NCI-H1694 treated with DMSO at 0.1 percent for 48 hours (cell line): ENCODE measurements at regions not wholly inside any gene's neighbourhood (a gene's known extent, or its start where the extent isn't known, plus 50 kb on each side); places are given as distances from the start of the nearest gene placed in this dataset.
"Not testable (repeated sequence)": the region's sequence is repeated elsewhere in the genome, so short reads cannot be mapped to it uniquely, and the experiment has no call there.

Experiments used
- DNase-seq: peaks from one replicate; lab custom pipeline; 2025; lab: John Stamatoyannopoulos, UW

GRCh38 chr13:111501596-111502535, 181.4 kb downstream of the TEX29 start:
- not testable (repeated sequence) for DNase-seq

DNA sequence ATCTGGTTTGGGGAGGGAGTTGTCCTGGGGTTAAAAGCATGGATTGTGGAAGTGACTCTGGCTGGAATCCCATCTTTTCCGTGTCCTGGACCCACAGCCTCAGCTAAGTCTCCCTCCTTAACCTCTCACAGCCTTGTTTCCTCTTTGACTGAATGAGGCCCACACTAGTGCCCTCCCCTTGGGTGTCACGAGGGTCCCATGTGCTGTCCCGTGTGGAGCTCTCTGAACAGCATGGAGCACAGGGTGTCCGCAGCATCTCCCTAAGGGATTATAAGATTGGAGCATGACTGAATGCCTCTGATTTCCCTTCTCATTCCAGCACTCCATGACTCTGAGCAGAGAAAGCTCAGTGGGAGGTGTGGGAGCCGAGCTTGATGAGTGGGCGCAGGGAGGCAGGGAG, 182.5 kb downstream of the TEX29 start:
- no peak for DNase-seq

GRCh38 chr13:111503376-111503775, 182.9 kb downstream of the TEX29 start:
- DNase-seq: no peak

DNA sequence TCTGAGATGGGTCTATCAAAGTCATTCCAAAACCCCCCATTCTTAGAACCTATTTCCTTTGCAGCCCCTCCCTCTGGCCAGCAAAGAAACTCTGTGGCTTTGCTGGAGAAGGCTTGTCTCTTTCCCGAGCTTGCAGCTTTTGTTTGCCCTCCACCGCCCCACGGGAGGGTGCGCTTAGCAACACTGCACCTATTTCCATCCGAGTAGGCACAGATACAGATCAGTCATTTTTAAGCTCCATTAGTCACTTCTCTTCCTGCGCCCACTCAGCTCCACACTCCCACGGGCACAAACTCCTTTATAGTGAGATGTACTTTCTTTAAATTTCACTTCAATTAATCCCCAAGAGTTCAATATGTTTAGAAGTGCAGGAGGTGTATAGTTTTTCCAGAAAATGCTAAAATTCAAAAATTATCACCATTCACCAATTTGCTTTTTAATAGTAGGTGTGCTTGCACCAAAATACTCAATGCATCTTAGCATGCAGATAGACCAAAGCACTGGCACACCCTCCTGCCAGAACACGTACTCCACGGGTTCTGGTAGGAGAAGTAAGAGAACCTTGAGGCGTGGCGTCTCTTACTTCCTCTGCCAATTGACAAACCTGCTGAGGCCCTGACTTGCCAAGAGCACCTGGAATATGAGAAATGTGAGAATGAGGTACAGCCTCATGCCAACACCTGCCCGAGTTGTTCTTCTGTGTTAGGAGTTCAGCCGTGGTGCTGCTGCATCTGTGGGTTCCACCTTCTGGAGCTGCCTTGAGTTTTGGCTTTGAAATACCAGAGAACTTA, 183.7 kb downstream of the TEX29 start:
- DNase-seq: no peak

DNA sequence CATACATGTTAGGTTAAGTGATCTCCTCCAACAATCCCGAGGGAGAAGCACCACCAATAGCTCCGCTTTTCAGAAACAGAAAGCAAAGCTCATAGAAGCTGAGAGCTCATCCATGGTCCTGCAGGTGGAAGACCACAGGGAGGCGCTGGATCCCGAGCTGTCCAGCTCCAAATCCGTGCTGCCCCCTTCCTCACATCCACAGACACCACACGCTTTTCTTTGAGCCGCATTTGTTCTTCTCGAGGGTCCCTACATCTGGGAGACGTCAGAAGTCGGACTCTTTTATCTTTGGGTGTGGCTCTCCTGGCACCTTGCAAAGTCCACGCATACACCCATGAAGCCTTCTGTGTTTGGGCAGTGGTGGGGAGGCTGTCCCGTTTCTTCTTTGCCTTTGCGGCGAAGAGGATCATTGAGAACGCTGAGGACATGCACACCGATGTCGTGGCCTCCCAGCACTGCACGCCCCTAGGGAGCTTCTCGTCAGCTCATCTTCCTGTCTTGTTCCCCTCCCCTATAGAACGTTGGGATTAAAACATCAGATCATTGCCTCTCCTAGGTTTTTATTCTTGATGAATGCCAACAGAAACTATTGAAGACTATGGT, 184.8 kb downstream of the TEX29 start:
- peak; percentile 40 for DNase-seq

DNA sequence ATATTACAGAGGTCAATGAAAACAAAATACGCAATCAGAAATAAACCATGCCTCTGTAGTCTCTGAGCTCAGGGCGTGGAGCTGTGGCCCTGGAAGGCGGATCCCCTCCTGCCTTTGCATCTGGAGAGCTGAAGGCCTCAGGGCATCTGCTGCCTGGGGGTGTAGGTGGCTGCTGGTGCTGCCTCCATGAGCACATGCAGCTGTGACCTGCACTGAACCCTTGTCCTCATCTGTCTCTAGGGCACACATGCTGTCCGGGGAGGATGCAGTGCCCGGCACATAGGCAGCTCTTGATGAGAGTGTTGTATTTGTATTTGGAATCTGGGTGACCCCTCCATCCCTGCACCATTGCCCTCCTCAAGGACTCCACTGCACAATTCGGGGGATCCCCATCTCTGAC, 185.7 kb downstream of the TEX29 start:
- DNase-seq: no peak

DNA sequence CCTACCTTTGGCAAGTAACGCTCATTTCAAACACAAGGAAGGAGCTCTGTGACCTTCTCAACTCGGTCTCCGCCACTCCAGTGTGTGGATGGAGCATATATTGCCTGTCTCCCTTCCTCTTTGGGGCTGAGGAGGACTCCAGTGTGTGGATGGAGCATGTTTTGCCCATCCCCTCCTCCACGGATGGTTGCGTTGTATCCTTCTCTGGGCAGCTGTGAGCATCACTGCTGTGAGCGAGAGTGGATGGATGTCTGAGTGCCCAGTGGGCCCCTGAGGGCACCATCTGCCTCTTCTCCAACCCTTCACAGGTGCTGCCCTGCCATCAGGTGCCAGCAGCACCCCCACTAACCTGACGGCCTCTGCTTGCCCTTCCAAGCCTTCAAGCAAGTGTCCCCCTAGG, 186.2 kb downstream of the TEX29 start:
- DNase-seq: no peak

DNA sequence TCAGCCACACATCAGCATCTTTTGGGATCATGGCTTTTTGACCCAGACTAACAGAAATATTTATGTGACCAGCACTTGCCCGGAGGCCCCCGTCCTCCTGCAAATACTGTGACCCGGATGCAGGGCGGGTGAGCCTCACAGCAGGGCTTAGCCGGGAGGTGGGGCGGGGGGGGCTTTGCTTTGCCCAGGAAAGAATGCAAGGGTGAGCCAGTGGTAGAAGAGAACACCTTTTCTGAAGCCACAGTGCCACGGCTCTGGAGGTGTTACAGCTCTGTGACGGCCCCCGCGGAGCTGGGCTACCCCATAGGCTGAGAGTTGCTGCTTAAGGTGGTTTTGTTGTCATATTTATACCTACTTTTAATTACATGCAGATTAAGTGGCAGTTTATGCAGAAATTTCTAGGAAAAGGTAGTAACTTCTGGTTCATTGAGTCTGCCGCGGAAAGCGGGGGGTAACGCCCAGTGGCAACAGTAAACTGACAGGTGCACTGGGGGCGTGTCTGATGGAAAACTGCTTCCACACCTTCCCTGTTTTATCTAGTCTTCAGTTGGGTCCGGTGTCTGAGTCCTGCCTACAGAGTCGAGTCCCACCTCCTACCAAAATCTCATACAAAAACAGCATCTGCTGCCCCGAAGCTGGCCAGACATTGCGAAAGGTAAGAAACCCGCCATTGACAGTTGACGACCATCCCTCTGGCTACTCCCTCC, 187.9 kb downstream of the TEX29 start:
- DNase-seq: no peak

DNA sequence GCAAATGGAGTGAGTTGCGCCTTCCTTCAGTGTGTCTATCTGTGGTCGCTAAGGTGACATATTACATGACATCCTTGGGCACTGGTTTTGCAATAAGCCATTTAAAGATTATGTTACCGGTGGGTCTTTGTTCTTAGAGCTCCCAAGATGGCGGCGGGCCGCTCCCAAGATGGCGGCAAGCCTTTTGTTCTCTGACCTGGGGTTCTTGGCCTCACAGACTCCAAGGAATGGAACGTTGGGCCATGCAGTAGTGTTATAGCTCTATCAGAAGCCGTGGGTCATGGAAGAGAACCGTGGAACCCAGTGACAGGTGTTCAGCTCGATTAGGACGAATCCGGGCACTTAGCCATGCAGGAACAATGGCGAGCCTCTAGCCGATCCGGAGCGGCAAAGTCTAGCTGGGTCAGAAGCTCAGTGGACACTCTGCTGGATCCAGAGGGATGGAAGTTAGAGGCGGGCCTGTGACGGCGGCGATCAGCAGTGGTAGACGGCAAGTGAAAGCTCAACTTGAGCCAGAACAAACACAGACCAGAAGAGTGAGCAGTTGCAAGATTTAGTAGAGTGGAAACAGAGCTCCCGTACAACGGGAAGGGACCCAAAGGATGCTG, 188.6 kb downstream of the TEX29 start:
- no peak for DNase-seq

GRCh38 chr13:111510502-111511218, 190.2 kb downstream of the TEX29 start:
- no peak for DNase-seq

DNA sequence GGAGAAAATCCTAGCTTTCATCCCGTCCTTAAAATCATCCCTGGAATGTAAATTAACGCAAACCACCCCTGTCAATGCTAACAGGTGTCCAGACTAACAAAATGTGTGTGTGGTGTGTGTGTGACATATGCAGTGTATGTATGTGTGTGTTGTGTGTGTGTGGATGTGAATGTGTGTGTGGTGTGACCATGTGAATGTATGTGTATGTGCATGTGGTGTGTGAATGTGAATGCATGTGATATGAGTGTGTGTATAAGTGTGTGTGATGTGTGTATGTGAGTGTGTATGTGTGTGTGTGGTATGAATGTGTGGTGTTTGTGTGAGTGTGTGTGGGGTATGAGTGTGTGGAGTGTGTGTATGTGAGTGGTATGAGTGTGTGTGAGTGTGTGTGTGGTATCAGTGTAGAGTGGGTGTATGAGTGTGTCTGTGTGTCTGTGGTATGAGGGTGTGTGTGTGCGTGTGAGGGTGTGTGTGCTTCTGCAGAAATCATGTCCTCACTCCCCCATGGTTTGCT, 190.8 kb downstream of the TEX29 start:
- DNase-seq: no peak

GRCh38 chr13:111511805-111512504, 191.5 kb downstream of the TEX29 start:
- no peak for DNase-seq

- no peak for DNase-seq
Observed at GRCh38 chr13:111512707-111513106, 192.3 kb downstream of the TEX29 start.

- no peak for DNase-seq
Observed at GRCh38 chr13:111513766-111514609, 193.5 kb downstream of the TEX29 start.

DNA sequence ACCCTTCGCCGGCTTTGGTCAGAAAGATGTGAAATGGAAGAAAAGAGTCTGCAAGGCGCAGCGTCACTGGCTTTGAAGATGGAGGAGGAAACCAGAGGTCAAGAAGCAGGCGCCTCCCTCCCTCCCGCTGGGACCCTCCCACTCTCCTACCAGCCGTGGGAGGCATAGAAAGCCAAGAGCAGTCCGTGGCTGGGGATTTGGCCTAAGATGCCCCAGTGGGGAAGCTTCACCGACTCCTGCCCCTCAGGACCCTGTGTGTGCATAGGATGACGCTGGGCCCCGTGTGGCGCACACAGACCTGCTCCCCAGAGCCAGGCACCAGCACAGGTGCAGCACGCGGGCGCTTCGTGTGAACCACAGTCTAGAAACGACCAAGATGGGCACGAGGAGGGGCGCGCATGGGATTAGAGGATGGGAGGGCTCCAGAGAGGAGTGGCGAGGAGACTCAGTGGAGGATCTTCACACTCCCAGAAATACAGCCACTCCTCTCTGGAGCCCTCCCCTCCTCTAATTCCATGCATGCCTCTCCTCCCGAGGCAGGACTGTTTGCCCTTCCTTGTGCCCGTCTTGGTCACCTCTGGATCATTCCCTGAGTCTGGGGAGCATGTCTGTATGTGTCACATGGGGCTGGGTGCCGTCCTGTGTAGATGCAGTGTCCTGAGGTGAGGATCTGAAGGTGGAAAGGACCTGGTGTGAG, 194.3 kb downstream of the TEX29 start:
- no peak for DNase-seq

DNA sequence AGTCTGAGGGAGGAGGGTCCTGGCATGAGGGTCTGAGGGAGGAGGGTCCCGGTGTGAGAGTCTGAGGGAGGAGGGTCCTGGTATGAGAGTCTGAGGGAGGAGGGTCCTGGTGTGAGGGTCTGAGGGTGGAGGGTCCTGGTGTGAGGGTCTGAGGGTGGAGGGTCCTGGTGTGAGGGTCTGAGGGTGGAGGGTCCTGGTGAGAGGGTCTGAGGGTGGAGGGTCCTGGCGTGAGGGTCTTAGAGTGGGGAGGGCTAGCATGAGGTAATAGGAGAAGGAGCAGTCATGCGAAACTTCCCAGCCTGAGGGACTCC, 194.8 kb downstream of the TEX29 start:
- DNase-seq: no peak

DNA sequence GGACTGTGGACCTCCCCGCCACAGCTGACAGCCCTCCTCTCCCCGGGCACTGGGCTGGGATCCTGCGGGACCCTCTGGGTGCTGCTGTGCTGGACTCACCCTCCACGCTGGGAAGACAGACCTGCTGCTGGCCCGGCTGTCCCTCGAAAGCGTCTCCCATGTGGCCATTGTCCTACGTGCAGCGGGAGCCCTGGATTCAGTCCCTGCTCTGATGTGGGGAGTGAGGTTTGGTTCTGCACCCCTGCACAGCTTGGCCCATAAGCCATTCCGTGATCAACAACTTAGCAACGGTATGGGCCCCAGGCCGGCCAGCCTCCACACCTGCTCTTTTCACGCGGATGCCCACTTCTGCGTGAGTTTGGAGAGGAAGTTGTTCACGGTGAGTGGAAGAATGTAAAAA, 195.2 kb downstream of the TEX29 start:
- DNase-seq: no peak

DNA sequence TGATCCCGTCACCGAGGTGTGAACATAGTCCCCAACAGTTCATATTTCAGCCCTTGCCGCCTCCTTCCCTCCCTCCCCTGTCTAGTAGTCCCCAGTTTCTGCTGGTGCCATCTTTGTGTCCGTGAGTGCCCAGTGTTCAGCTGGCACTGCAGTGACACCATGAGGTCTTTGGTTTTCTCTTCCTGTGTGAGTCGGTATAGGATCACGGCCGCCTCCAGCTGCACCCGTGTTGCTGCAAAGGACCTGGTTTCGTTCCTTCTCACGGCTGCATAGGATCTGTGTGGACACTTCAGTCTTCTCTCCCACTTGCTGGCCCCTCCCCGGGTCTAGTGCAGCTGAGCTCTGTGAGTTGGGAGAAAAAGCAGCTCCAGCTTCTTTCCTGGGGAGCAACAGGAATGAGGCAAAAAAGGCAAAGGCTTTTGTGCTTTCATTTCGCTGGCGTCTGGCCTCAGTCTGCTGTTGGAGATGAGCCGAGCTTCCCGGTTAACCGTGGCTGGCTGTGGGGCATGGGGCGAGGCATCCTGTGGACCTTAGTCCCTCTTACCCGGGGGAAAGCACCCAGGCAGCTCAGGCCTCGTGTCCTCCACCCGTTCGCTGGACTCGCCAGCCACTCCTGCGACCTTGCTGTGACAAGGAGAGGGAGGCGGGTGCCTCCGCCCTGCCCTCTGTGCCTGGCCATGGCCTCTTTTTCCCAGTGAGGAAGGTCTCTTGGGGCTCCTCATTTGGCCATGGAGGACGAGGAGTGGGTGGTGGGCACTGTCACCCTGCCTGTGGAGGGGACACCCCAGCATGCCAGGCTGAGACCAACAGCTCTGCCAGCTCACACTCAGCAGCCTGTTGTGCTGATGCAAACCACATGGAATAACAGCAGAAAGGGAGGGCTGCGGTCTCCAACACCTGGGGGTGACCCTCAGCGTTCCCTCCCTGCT, 196.5 kb downstream of the TEX29 start:
- no peak for DNase-seq
